Osteocyte (in vitro differentiated cells): ENCODE measurements at regions not wholly inside any gene's neighbourhood (a gene's known extent, or its start where the extent isn't known, plus 50 kb on each side); places are given as distances from the start of the nearest gene placed in this dataset.

ENCODE experiments used
- DNase-seq: peaks from one replicate; pipeline ENCODE4 v3.0.0; 2021; ENCODE audit warnings: mixed read lengths; ENCODE audit not compliant: unreplicated experiment; ENCODE audit errors: extremely low spot score
- H3K27ac Mint-ChIP-seq: one replicate; pipeline ENCODE4 v1.8.0; 2021; ENCODE audit warnings: mild to moderate bottlenecking, mixed read lengths; ENCODE audit not compliant: unreplicated experiment
- H3K27me3 Mint-ChIP-seq: one replicate; pipeline ENCODE4 v1.8.0; 2021; ENCODE audit warnings: mixed read lengths; ENCODE audit not compliant: unreplicated experiment
- H3K36me3 Mint-ChIP-seq: one replicate; pipeline ENCODE4 v1.8.0; 2021; ENCODE audit warnings: mixed read lengths; ENCODE audit not compliant: unreplicated experiment
- H3K4me1 Mint-ChIP-seq: one replicate; pipeline ENCODE4 v1.8.0; 2021; ENCODE audit warnings: mixed read lengths; ENCODE audit not compliant: unreplicated experiment
- H3K4me3 Mint-ChIP-seq: one replicate; pipeline ENCODE4 v1.8.0; 2021; ENCODE audit warnings: mild to moderate bottlenecking, moderate library complexity, mixed read lengths; ENCODE audit not compliant: unreplicated experiment
- H3K9me3 Mint-ChIP-seq: one replicate; pipeline ENCODE4 v1.8.0; 2021; ENCODE audit warnings: mixed read lengths; ENCODE audit not compliant: unreplicated experiment
- TF ChIP-seq, protein P1 (sequence below): fragments of 200-600 bp; sonication (generic); IDR thresholded peaks from 2 replicates; pipeline ENCODE4 v1.5.0; 2021; ENCODE audit warnings: antibody characterized with exemption, mild to moderate bottlenecking, moderate library complexity

GRCh38 chr7:117951285-117951684 lies 78.0 kb upstream of the CTTNBP2 start:
- no peak for DNase-seq
- H3K4me1 Mint-ChIP-seq, result peaks cover 10% of the 10 kb centered on the region
- no peaks in the 10 kb centered on the region for H3K36me3 Mint-ChIP-seq
- H3K27ac Mint-ChIP-seq, result no peak overlapping the region
- peaks cover 7% of the 10 kb centered on the region for H3K27me3 Mint-ChIP-seq
- peaks cover 10% of the 10 kb centered on the region for H3K9me3 Mint-ChIP-seq
- no peak overlapping the region for H3K4me3 Mint-ChIP-seq
- TF ChIP-seq, protein P1, sequence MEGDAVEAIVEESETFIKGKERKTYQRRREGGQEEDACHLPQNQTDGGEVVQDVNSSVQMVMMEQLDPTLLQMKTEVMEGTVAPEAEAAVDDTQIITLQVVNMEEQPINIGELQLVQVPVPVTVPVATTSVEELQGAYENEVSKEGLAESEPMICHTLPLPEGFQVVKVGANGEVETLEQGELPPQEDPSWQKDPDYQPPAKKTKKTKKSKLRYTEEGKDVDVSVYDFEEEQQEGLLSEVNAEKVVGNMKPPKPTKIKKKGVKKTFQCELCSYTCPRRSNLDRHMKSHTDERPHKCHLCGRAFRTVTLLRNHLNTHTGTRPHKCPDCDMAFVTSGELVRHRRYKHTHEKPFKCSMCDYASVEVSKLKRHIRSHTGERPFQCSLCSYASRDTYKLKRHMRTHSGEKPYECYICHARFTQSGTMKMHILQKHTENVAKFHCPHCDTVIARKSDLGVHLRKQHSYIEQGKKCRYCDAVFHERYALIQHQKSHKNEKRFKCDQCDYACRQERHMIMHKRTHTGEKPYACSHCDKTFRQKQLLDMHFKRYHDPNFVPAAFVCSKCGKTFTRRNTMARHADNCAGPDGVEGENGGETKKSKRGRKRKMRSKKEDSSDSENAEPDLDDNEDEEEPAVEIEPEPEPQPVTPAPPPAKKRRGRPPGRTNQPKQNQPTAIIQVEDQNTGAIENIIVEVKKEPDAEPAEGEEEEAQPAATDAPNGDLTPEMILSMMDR, result no peak

GRCh38 chr7:117951691-117952280 lies 78.5 kb upstream of the CTTNBP2 start:
- no peak overlapping the region for H3K27ac Mint-ChIP-seq
- peaks cover 10% of the 10 kb centered on the region for H3K9me3 Mint-ChIP-seq
- no peak overlapping the region for H3K4me3 Mint-ChIP-seq
- H3K36me3 Mint-ChIP-seq, result no peaks in the 10 kb centered on the region
- TF ChIP-seq, protein P1, result no peak
- H3K4me1 Mint-ChIP-seq, result peaks cover 4% of the 10 kb centered on the region
- peaks cover 7% of the 10 kb centered on the region for H3K27me3 Mint-ChIP-seq
- DNase-seq, result no peak

DNA sequence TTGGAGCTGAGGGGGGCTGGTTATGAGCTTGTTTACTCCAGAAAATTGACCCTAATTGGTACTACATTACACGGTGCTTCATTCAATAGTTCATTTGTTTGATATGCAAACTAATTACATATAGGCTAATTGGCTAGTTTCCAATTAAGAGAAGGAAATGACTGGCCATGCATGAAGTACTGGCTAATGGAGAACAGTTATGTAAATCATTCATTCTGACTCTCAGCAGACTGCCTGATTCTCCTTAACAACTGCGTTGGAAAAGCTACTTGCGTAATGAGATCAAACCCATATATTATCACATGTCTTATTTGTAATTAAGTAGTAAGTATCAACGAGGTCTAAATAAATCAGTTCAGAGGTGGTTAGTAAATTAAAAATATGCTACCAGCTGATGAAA lies 81.8 kb upstream of the CTTNBP2 start:
- no peaks in the 10 kb centered on the region for H3K36me3 Mint-ChIP-seq
- DNase-seq, result no peak
- H3K9me3 Mint-ChIP-seq, result peaks cover 10% of the 10 kb centered on the region
- H3K27me3 Mint-ChIP-seq, result peaks cover 7% of the 10 kb centered on the region
- H3K27ac Mint-ChIP-seq, result no peak overlapping the region
- TF ChIP-seq, protein P1, result no peak
- H3K4me1 Mint-ChIP-seq, result no peaks in the 10 kb centered on the region
- no peak overlapping the region for H3K4me3 Mint-ChIP-seq

DNA sequence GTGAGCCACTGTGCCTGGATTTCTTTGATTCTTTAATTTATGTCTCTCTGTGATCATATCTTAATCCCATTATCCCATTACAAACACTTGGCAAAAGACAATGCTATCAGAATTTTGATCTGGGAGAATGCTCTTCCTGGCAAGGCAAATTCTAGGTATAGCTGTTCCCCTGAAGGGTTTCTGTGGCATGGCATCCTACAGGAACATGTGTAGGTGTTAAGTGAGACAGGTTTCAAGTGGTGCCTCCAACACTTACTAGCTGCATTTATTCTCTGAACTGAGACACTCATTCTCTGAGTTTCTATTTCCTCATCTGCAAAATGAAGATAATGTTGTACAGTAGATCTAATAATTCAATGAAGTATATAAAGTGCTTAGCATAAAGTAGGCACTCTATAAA lies 87.1 kb upstream of the CTTNBP2 start:
- Mint-ChIP-seq H3K4me3 (no peak overlapping the region), H3K27me3 (peaks cover 20% of the 10 kb centered on the region), H3K9me3 (no peaks in the 10 kb centered on the region), H3K36me3 (no peaks in the 10 kb centered on the region), H3K27ac (no peak overlapping the region), H3K4me1 (peaks cover 2% of the 10 kb centered on the region)
- no peak for DNase-seq
- TF ChIP-seq, protein P1, result no peak

GRCh38 chr7:117961235-117961634 lies 88.0 kb upstream of the CTTNBP2 start:
- Mint-ChIP-seq H3K4me3 (no peak overlapping the region), H3K27ac (no peak overlapping the region), H3K4me1 (peaks cover 2% of the 10 kb centered on the region), H3K9me3 (no peaks in the 10 kb centered on the region), H3K27me3 (peaks cover 20% of the 10 kb centered on the region), H3K36me3 (no peaks in the 10 kb centered on the region)
- TF ChIP-seq, protein P1, result no peak
- no peak for DNase-seq
